GM18498 (cell line): ENCODE measurements at regions not wholly inside any gene's neighbourhood (a gene's known extent, or its start where the extent isn't known, plus 50 kb on each side); places are given as distances from the start of the nearest gene placed in this dataset.

Source experiments
- ATAC-seq: cut with Tn5 transposase; IDR thresholded peaks from one replicate; pipeline ENCODE4 v1.9.1; 2021; ENCODE audit warnings: mild to moderate bottlenecking, moderate library complexity; ENCODE audit not compliant: unreplicated experiment

DNA sequence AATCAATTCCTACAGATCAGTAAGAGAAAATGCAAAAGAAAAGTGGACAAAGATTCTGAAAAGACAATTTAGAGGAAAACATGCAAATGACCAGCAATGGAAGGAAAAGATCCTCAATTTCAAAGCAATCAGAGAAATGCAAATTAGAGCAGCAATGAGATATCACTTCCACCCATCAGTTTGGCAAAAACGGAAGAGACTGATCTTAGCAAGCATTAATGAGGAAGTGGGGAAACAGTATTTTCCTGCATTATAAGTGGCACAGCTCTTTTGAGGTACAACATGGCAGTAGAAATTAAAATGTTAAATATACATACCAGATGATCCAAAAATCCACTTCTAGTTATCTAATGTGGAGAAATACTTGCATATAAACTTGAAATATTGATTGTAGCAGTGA lies 69.1 kb upstream of the SLC7A1 start:
- ATAC-seq, result no peak

- ATAC-seq, result no peak
These were observed 59.5 kb upstream of the SLC7A1 start for GRCh38 chr13:29654843-29655547.

DNA sequence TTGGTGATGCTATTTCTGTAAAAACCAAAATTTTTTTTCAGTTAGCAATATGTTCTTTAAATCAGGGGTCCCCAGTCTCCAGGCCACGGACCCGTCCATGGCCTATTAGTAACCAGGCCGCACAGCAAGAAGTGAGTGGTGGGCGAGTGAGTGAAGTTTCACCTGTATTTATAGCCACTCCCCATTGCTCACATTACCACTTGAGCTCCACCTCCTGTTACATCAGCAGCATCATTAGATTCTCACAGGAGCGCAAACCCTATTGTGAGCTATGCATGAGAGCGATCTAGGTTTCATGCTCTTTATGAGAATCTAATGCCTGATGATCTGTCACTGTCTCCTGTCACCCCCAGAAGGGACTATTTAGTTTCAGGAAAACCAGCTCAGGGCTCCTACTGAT lies 58.9 kb upstream of the SLC7A1 start:
- ATAC-seq, result no peak

- no peak for ATAC-seq
These were observed 53.3 kb upstream of the SLC7A1 start for GRCh38 chr13:29648760-29649159.
